HG03342 (cell line): ENCODE measurements at regions not wholly inside any gene's neighbourhood (a gene's known extent, or its start where the extent isn't known, plus 50 kb on each side); places are given as distances from the start of the nearest gene placed in this dataset.

Experiments
- ATAC-seq: cut with Tn5 transposase; IDR thresholded peaks from one replicate; pipeline ENCODE4 v1.9.1; 2021; ENCODE audit warnings: mild to moderate bottlenecking, moderate library complexity; ENCODE audit not compliant: unreplicated experiment

GRCh38 chr17:72297326-72298115 is 176.7 kb downstream of the SOX9 start:
- no peak for ATAC-seq

- no peak for ATAC-seq
Measured at GRCh38 chr17:72299100-72299499, 178.3 kb downstream of the SOX9 start.

GRCh38 chr17:72299592-72299991 is 178.8 kb downstream of the SOX9 start:
- no peak for ATAC-seq

- no peak for ATAC-seq
Measured at GRCh38 chr17:72301887-72302286, 181.1 kb downstream of the SOX9 start.

GRCh38 chr17:72302735-72303134 is 181.9 kb downstream of the SOX9 start:
- ATAC-seq: no peak

GRCh38 chr17:72303787-72304733 is 183.2 kb downstream of the SOX9 start:
- no peak for ATAC-seq

- ATAC-seq: no peak
Measured at GRCh38 chr17:72304859-72305258, 184.0 kb downstream of the SOX9 start.

- ATAC-seq: no peak
Measured at GRCh38 chr17:72305472-72305871, 184.7 kb downstream of the SOX9 start.

- ATAC-seq: no peak
Measured at GRCh38 chr17:72306037-72306436, 185.2 kb downstream of the SOX9 start.

- ATAC-seq: no peak
Measured at GRCh38 chr17:72307836-72308235, 187.0 kb downstream of the SOX9 start.

- peak; percentile 48 for ATAC-seq
Measured at GRCh38 chr17:72308744-72309385, 188.0 kb downstream of the SOX9 start.

GRCh38 chr17:72311004-72311403 is 190.2 kb downstream of the SOX9 start:
- no peak for ATAC-seq

GRCh38 chr17:72315122-72315913 is 194.5 kb downstream of the SOX9 start:
- ATAC-seq: no peak

- peak; percentile 9 for ATAC-seq
Measured at GRCh38 chr17:72318131-72318530, 197.3 kb downstream of the SOX9 start.

- ATAC-seq: no peak
Measured at GRCh38 chr17:72321896-72322295, 201.1 kb downstream of the SOX9 start.

- ATAC-seq: peak; percentile 70
Measured at GRCh38 chr17:72332367-72332766, 211.5 kb downstream of the SOX9 start.

- ATAC-seq: no peak
Measured at GRCh38 chr17:72333570-72333969, 212.8 kb downstream of the SOX9 start.

GRCh38 chr17:72334205-72334604 is 213.4 kb downstream of the SOX9 start:
- no peak for ATAC-seq

GRCh38 chr17:72336026-72336803 is 215.4 kb downstream of the SOX9 start:
- no peak for ATAC-seq

- no peak for ATAC-seq
Measured at GRCh38 chr17:72336804-72337070, 215.9 kb downstream of the SOX9 start.
